ENCODE measurements at regions not wholly inside any gene's neighbourhood (a gene's known extent, or its start where the extent isn't known, plus 50 kb on each side); places are given as distances from the start of the nearest gene placed in this dataset.

DNA sequence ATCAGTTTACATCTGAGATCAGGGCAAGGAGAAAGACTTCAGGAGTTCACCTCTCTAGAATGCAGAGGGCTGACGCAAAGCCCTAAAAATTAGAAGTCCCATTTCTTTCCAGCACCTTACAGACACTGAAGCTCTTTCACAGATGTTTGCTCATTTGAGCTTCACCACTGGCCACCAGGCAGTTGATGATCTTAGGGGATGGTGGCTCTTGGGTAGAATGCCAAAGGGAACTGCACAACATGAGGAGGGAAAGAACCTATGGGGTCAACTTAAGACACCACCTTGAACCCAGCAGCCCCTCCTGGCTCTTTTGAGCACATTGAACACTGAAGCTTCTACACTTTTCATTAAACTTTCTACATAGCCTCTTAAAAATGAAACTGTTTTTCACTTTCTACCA, 390.3 kb upstream of the CELF2 start:
- TF ChIP-seq CBX3 (IDR thresholded peaks at IDR 0.05; ENCODE audit: borderline replicate concordance, low read depth), result no peak
- TF ChIP-seq RCOR1 (conservative IDR thresholded peaks at IDR 0.05; ENCODE audit: low read depth, low read length), result no peak
- no peak for TF ChIP-seq RAD21 (IDR thresholded peaks at IDR 0.05; ENCODE audit: insufficient read depth, low read depth, low read length)
- no peak for TF ChIP-seq CTCF (IDR thresholded peaks at IDR 0.05 in 2 of 3, conservative IDR thresholded peaks at IDR 0.05 in 1 of 3; ENCODE audit: control insufficient read depth in 2 of 3, extremely low read depth in 1 of 3, insufficient read depth in 1 of 3, low read depth in 3 of 3, low read length in 3 of 3)
- TF ChIP-seq, protein P1, sequence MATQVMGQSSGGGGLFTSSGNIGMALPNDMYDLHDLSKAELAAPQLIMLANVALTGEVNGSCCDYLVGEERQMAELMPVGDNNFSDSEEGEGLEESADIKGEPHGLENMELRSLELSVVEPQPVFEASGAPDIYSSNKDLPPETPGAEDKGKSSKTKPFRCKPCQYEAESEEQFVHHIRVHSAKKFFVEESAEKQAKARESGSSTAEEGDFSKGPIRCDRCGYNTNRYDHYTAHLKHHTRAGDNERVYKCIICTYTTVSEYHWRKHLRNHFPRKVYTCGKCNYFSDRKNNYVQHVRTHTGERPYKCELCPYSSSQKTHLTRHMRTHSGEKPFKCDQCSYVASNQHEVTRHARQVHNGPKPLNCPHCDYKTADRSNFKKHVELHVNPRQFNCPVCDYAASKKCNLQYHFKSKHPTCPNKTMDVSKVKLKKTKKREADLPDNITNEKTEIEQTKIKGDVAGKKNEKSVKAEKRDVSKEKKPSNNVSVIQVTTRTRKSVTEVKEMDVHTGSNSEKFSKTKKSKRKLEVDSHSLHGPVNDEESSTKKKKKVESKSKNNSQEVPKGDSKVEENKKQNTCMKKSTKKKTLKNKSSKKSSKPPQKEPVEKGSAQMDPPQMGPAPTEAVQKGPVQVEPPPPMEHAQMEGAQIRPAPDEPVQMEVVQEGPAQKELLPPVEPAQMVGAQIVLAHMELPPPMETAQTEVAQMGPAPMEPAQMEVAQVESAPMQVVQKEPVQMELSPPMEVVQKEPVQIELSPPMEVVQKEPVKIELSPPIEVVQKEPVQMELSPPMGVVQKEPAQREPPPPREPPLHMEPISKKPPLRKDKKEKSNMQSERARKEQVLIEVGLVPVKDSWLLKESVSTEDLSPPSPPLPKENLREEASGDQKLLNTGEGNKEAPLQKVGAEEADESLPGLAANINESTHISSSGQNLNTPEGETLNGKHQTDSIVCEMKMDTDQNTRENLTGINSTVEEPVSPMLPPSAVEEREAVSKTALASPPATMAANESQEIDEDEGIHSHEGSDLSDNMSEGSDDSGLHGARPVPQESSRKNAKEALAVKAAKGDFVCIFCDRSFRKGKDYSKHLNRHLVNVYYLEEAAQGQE (IDR thresholded peaks at IDR 0.05; ENCODE audit: low read depth, low read length), result no peak
- TF ChIP-seq RFX5 (IDR thresholded peaks at IDR 0.05; ENCODE audit: low read depth, low read length), result no peak
- TF ChIP-seq POLR2A (IDR thresholded peaks at IDR 0.05; ENCODE audit: low read depth, low read length), result no peak
- TF ChIP-seq CUX1 (IDR thresholded peaks at IDR 0.05; ENCODE audit: insufficient replicate concordance, low read depth, low read length), result no peak
- no peak for TF ChIP-seq MXI1 (IDR thresholded peaks at IDR 0.05; ENCODE audit: low read depth, low read length)
- no peak for TF ChIP-seq GABPA (IDR thresholded peaks at IDR 0.05; ENCODE audit: low read depth)
